Lower leg skin (tissue), 3 donors: ENCODE measurements at regions not wholly inside any gene's neighbourhood (a gene's known extent, or its start where the extent isn't known, plus 50 kb on each side); places are given as distances from the start of the nearest gene placed in this dataset.

ENCODE experiments used
- CTCF ChIP-seq, 3 donors: fragments of 450-650 bp; IDR thresholded peaks; one replicate each; pipeline ENCODE4 v1.5.1; 2016; ENCODE audit warnings: antibody characterized with exemption in 3 of 3, mild to moderate bottlenecking in 3 of 3, moderate library complexity in 2 of 3
- POLR2A ChIP-seq, 2 donors: fragments of 450-650 bp; IDR thresholded peaks; one replicate each; pipeline ENCODE4 v1.6.1; 2016 to 2017; ENCODE audit warnings: antibody characterized with exemption in 2 of 2, mild to moderate bottlenecking in 1 of 2, moderate library complexity in 1 of 2

GRCh38 chr11:71101046-71101445, 151.3 kb downstream of the SHANK2 start:
- no peak for TF ChIP-seq POLR2A (IDR thresholded peaks at IDR 0.05)
- TF ChIP-seq CTCF (IDR thresholded peaks at IDR 0.05): no peak
